HAP-1 (cell line): ENCODE measurements at regions not wholly inside any gene's neighbourhood (a gene's known extent, or its start where the extent isn't known, plus 50 kb on each side); places are given as distances from the start of the nearest gene placed in this dataset.

Experiments used
- DNase-seq, 2 experiments: peaks; one replicate each; pipeline ENCODE4 v3.0.0-alpha.2; 2016 to 2020; ENCODE audit warnings: low spot score in 2 of 2
- H3K27me3 ChIP-seq: fragments of 250-450 bp; sonication (Bioruptor Pico); 2 replicates; pipeline ENCODE4 v1.5.1; 2020; ENCODE audit warnings: low read depth, mild to moderate bottlenecking, moderate library complexity
- H3K36me3 ChIP-seq: fragments of 250-450 bp; sonication (Bioruptor Pico); replicated peaks from 2 replicates; pipeline ENCODE4 v1.5.1; 2020; ENCODE audit warnings: mild to moderate bottlenecking
- H3K4me1 ChIP-seq: fragments of 250-450 bp; sonication (Bioruptor Pico); 2 replicates; pipeline ENCODE4 v1.5.1; 2020; ENCODE audit warnings: mild to moderate bottlenecking
- H3K4me3 ChIP-seq: fragments of 250-450 bp; sonication (Bioruptor Pico); 2 replicates; pipeline ENCODE4 v1.5.1; 2020; ENCODE audit warnings: mild to moderate bottlenecking, moderate library complexity
- H3K9me3 ChIP-seq: fragments of 250-450 bp; sonication (Bioruptor Pico); 2 replicates; pipeline ENCODE4 v1.5.1; 2020; ENCODE audit warnings: mild to moderate bottlenecking, moderate library complexity
- in situ Hi-C: fragments of 300-500 bp; cut with MboI; formaldehyde crosslinking; loops from 3 replicates; pipeline ENCODE4 v1.14.3; 2020; ENCODE audit warnings: low sequenced_read_pairs, inconsistent platforms, mixed read lengths

DNA sequence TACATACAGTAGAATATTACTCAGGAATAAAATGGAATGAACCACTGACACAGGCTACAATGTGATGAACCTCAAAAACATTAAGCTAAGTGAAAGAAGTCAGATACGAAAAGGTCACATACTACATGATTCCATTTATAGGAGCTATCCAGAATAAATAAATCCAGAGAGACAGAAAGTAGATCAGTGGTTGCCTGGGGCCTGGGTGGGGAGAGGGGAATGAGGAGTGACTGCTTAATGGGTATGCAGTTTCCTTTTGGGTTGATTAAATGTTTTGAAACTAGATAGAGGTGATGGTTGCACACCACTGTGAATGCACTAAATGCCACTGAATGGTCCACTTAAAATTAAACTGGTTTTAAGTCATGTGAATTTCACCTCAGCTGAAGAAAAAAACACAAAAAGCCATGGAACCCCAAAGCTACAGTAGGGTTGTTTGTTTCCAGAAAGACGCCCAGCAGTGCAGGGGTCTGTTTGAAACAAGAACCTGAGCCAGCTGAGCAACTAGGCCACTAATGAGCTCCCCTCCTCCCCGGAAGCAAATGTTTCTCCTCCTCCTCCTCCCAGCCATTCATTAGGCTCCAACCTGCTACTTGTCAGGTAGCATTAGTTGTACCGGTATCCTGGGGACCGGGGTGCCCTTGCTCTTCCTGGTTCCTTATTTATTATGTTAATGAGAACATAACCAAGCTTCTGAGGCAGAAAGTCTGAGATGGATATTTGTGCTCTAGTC, 168.4 kb downstream of the EVX1 start:
- in situ Hi-C loops: no loop called here
- H3K27me3 ChIP-seq: no peaks in the 10 kb centered on the region
- no peaks in the 10 kb centered on the region for H3K36me3 ChIP-seq
- no peak for DNase-seq
- H3K4me1 ChIP-seq: no peaks in the 10 kb centered on the region
- no peak overlapping the region for H3K4me3 ChIP-seq
- no peaks in the 10 kb centered on the region for H3K9me3 ChIP-seq

GRCh38 chr7:27412164-27412563, 169.6 kb downstream of the EVX1 start:
- Histone ChIP-seq H3K9me3 (no peaks in the 10 kb centered on the region), H3K4me3 (no peak overlapping the region), H3K27me3 (no peaks in the 10 kb centered on the region), H3K36me3 (no peaks in the 10 kb centered on the region), H3K4me1 (no peaks in the 10 kb centered on the region)
- no peak for DNase-seq
- in situ Hi-C loops: no loop called here

DNA sequence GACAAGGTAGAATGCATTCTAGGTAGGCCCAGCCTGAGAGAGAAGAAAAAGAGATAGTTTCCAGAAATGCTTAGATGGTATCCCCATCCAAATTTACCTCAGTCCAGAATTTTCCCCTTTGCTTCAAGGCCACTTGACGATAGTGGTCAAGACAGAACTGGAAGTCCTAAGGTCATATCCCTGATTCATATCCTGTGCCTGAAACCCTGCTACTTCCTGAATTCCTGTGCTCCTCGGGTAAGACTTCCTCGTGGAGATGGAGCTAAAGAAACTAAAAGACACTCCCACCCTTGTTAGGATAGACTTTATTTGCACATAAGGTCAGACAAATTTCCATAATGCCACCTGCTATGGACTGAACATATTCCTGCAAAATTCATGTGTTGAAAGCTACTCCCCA, 175.9 kb downstream of the EVX1 start:
- Histone ChIP-seq H3K4me3 (no peak overlapping the region), H3K27me3 (no peaks in the 10 kb centered on the region), H3K9me3 (no peaks in the 10 kb centered on the region), H3K36me3 (no peaks in the 10 kb centered on the region), H3K4me1 (no peaks in the 10 kb centered on the region)
- no peak for DNase-seq
- in situ Hi-C loops: no loop called here

- Histone ChIP-seq H3K9me3 (no peaks in the 10 kb centered on the region), H3K4me1 (no peaks in the 10 kb centered on the region), H3K27me3 (no peaks in the 10 kb centered on the region), H3K36me3 (no peaks in the 10 kb centered on the region), H3K4me3 (no peak overlapping the region)
- no peak for DNase-seq
- in situ Hi-C loops: no loop called here
Observed at GRCh38 chr7:27419581-27420177, 177.1 kb downstream of the EVX1 start.

DNA sequence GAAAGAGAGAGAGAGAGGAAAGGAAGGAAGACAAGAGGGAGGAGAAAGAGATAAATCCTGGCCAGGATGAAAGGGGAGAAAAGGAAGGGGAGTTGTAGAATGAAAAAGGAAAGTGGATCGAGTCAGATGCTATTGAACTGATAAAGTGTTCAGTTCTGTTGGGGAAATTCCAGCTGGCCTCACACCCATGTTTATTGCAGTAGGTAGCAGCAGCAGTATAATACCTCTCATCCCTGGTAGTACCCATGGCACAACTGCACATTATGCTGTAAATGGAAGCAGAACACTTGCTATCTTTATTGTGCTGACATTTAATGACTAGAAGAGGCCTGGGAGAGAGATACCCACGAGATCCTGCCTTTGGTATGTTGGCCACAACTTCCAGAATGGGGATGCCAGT, 178.1 kb downstream of the EVX1 start:
- no peaks in the 10 kb centered on the region for H3K36me3 ChIP-seq
- H3K27me3 ChIP-seq: no peaks in the 10 kb centered on the region
- H3K4me1 ChIP-seq: no peaks in the 10 kb centered on the region
- no peak for DNase-seq
- no peaks in the 10 kb centered on the region for H3K9me3 ChIP-seq
- in situ Hi-C loops: no loop called here
- H3K4me3 ChIP-seq: no peak overlapping the region

- no peak overlapping the region for H3K4me3 ChIP-seq
- DNase-seq: no peak
- no peaks in the 10 kb centered on the region for H3K9me3 ChIP-seq
- H3K27me3 ChIP-seq: no peaks in the 10 kb centered on the region
- H3K36me3 ChIP-seq: no peaks in the 10 kb centered on the region
- no peaks in the 10 kb centered on the region for H3K4me1 ChIP-seq
- in situ Hi-C loops: no loop called here
Observed at GRCh38 chr7:27423290-27423689, 180.7 kb downstream of the EVX1 start.

DNA sequence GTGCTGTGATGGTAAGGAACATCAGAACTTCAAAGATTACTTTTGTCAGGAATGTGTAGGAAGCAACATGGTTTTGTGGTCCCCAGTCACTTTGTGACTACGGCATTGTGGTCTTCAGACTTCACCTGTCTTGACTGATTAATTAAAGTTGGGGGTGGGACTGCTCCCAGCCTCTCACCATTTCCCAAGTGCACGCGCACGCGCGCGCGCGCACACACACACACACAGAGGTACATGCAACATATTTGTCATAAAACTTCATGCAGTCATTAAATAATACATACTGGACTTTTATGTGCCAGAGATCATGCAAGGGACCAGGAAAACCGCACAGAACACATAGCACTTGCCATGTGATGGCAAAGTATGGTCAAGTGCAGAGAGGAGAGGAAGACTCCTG, 181.2 kb downstream of the EVX1 start:
- Histone ChIP-seq H3K4me3 (no peak overlapping the region), H3K4me1 (no peaks in the 10 kb centered on the region), H3K36me3 (no peaks in the 10 kb centered on the region), H3K9me3 (no peaks in the 10 kb centered on the region), H3K27me3 (no peaks in the 10 kb centered on the region)
- DNase-seq: no peak
- in situ Hi-C loops: no loop called here

- Histone ChIP-seq H3K4me1 (no peaks in the 10 kb centered on the region), H3K4me3 (no peak overlapping the region), H3K9me3 (no peaks in the 10 kb centered on the region), H3K27me3 (no peaks in the 10 kb centered on the region), H3K36me3 (no peaks in the 10 kb centered on the region)
- in situ Hi-C loops: no loop called here
- no peak for DNase-seq
Observed at GRCh38 chr7:27424231-27424630, 181.6 kb downstream of the EVX1 start.

GRCh38 chr7:27424749-27425148, 182.1 kb downstream of the EVX1 start:
- no peaks in the 10 kb centered on the region for H3K4me1 ChIP-seq
- H3K36me3 ChIP-seq: no peaks in the 10 kb centered on the region
- in situ Hi-C loops: no loop called here
- no peaks in the 10 kb centered on the region for H3K27me3 ChIP-seq
- H3K9me3 ChIP-seq: no peaks in the 10 kb centered on the region
- H3K4me3 ChIP-seq: no peak overlapping the region
- no peak for DNase-seq

DNA sequence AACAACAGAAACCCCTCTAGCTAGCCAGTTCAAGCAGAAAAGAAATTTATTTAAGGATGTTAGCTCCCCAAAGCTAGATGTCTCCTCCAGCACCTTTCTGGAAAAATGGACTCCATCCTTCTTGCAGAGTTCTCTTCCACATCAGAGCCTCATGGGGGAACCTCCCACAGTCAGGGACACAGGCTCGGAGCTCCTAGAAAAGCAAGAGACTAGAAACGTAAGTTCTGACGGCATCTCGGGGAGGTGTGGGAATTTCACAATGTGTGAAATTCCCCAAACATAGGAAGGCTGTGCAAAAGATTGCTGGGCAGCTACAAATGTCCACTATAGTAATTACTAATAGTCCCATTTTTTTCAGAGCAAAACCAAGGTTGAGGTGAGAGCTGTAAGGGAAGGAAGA, 184.8 kb downstream of the EVX1 start:
- H3K9me3 ChIP-seq: no peaks in the 10 kb centered on the region
- no peak overlapping the region for H3K4me3 ChIP-seq
- in situ Hi-C loops: no loop called here
- no peak for DNase-seq
- H3K36me3 ChIP-seq: no peaks in the 10 kb centered on the region
- H3K4me1 ChIP-seq: no peaks in the 10 kb centered on the region
- no peaks in the 10 kb centered on the region for H3K27me3 ChIP-seq

DNA sequence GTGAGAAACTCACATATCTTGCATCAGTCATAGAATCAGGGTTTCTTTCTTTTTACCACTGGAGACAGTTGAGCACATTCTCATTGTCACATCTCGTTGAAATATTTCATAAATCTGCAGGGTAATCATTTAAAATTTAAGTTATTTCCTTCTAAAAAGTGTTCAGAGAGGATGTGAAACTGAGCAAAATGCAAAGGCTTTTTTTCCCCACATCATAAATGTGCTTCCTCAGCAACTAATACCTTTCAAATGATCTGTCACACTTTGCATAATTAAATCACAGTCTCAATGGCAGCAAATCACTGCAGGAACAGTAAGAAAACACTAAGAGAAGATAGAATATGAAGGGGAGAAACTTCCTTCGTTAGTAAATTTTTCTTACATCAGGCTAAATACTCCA, 187.5 kb downstream of the EVX1 start:
- Histone ChIP-seq H3K4me1 (peaks cover 19% of the 10 kb centered on the region), H3K9me3 (no peaks in the 10 kb centered on the region), H3K27me3 (no peaks in the 10 kb centered on the region), H3K4me3 (no peak overlapping the region), H3K36me3 (no peaks in the 10 kb centered on the region)
- in situ Hi-C loops: no loop called here
- no peak for DNase-seq

DNA sequence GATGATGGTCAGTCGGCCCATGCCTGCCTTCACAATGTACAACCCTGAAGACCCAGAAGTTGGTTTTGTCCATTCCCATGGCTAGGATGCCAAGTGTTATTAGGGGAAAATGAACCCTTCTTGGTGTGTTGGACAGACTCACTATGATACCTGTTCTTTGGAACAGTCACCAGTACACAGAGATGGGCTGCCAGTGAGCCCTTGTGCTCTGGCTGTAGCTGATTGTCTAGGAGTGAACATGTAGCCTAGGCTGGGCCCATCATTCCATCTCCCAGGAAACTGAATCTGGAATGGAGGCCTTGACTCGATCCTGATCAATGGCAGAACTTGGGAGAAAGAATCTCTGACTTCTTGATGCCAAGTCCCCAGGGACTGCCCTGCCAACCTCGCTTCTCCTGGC, 188.9 kb downstream of the EVX1 start:
- in situ Hi-C loops: no loop called here

GRCh38 chr7:27433581-27433980, 191.0 kb downstream of the EVX1 start:
- peaks cover 19% of the 10 kb centered on the region for H3K4me1 ChIP-seq
- H3K36me3 ChIP-seq: no peaks in the 10 kb centered on the region
- peak; percentile 54 to 84 for DNase-seq
- H3K9me3 ChIP-seq: no peaks in the 10 kb centered on the region
- in situ Hi-C loops: no loop called here
- no peak overlapping the region for H3K4me3 ChIP-seq
- H3K27me3 ChIP-seq: no peaks in the 10 kb centered on the region

More for the DNA sequence above, 188.9 kb downstream of the EVX1 start:
- Histone ChIP-seq H3K36me3 (no peaks in the 10 kb centered on the region), H3K4me1 (peaks cover 19% of the 10 kb centered on the region), H3K27me3 (no peaks in the 10 kb centered on the region), H3K4me3 (no peak overlapping the region), H3K9me3 (no peaks in the 10 kb centered on the region)
- DNase-seq: no peak

DNA sequence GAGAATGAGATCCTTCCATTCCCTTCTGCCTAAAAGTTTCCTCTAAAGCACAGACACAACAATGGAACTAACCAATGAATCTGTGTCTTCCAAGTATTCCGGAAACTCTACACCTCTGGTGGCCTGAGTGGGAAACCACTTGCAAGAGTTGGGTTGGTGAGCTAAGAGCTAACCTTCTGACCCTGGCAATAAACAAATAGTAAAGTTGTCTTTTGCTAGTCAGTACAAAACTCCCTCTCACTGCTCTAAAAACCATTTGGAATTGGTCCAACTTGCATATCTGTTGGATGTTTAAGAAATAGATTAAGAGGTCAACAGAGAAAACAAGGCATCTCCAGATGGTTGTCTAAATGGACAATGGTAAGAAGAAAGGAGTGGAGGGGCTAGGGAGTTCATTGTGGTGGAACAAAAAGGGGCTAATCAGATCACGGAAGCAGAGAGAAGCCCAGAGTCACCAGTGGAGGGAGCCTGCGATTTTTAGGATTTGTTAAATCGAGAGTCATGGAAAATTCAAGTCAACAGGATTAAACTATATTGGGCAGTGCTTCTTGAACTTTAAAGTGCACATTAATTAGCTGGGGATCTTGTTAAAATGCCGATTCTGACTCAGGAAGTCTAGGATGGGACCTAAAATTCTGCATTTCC, 192.3 kb downstream of the EVX1 start:
- peak; percentile 40 to 46 for DNase-seq
- no peaks in the 10 kb centered on the region for H3K27me3 ChIP-seq

More for the DNA sequence above, 192.3 kb downstream of the EVX1 start:
- Histone ChIP-seq H3K4me1 (peaks cover 19% of the 10 kb centered on the region), H3K9me3 (no peaks in the 10 kb centered on the region), H3K4me3 (no peak overlapping the region), H3K36me3 (no peaks in the 10 kb centered on the region)
- in situ Hi-C loops: no loop called here
